ENCODE measurements at regions not wholly inside any gene's neighbourhood (a gene's known extent, or its start where the extent isn't known, plus 50 kb on each side); places are given as distances from the start of the nearest gene placed in this dataset.

DNA sequence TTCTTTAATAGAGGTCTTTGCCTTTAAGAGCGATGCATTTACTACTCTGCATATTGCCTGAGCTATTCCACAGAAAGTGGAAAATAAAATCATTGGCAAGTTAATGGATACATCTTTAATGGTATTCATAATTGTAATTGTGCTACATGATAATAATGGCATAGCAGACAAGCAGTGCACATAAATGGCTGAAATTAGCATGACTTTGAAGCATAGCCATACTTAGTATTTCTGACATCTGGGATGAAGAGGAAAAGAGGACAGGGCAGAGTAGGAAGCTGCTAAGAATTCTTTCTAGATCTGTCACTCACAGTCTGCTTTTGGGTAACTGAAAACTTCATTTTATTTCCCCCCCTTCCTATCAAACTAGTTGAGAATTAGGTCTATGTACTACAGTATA lies 195.0 kb upstream of the NRIP1 start (continued):
- TF ChIP-seq, protein P1, sequence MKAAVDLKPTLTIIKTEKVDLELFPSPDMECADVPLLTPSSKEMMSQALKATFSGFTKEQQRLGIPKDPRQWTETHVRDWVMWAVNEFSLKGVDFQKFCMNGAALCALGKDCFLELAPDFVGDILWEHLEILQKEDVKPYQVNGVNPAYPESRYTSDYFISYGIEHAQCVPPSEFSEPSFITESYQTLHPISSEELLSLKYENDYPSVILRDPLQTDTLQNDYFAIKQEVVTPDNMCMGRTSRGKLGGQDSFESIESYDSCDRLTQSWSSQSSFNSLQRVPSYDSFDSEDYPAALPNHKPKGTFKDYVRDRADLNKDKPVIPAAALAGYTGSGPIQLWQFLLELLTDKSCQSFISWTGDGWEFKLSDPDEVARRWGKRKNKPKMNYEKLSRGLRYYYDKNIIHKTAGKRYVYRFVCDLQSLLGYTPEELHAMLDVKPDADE (IDR thresholded peaks at IDR 0.05): no peak
- TF ChIP-seq, protein P2, sequence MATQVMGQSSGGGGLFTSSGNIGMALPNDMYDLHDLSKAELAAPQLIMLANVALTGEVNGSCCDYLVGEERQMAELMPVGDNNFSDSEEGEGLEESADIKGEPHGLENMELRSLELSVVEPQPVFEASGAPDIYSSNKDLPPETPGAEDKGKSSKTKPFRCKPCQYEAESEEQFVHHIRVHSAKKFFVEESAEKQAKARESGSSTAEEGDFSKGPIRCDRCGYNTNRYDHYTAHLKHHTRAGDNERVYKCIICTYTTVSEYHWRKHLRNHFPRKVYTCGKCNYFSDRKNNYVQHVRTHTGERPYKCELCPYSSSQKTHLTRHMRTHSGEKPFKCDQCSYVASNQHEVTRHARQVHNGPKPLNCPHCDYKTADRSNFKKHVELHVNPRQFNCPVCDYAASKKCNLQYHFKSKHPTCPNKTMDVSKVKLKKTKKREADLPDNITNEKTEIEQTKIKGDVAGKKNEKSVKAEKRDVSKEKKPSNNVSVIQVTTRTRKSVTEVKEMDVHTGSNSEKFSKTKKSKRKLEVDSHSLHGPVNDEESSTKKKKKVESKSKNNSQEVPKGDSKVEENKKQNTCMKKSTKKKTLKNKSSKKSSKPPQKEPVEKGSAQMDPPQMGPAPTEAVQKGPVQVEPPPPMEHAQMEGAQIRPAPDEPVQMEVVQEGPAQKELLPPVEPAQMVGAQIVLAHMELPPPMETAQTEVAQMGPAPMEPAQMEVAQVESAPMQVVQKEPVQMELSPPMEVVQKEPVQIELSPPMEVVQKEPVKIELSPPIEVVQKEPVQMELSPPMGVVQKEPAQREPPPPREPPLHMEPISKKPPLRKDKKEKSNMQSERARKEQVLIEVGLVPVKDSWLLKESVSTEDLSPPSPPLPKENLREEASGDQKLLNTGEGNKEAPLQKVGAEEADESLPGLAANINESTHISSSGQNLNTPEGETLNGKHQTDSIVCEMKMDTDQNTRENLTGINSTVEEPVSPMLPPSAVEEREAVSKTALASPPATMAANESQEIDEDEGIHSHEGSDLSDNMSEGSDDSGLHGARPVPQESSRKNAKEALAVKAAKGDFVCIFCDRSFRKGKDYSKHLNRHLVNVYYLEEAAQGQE (IDR thresholded peaks at IDR 0.05; ENCODE audit: unreplicated experiment): no peak
- TF ChIP-seq STAT1 (IDR thresholded peaks at IDR 0.05; ENCODE audit: unreplicated experiment) (no peak), EZH2 (IDR thresholded peaks at IDR 0.05; ENCODE audit: low read depth, unreplicated experiment) (no peak), ZNF114 (CRISPR knock-in tag; IDR thresholded peaks at IDR 0.05) (no peak)

DNA sequence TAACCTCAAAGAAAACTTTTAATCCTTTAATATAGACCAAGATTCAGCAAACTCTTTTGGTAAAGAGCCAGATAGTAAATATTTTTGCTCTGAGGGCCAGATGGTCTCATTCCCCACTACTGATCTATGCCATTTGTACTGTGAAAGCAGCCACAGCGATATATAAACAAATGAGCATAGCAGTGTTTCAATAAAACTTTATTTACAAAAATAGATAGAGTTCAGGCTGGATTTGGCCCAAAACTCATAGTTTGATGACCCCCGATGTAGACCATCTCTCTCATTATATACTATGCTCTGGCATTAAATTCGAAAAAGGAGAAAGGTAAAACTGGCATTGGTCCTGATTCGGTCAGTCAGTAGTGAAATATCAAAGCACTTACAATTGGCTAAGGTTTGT lies 195.8 kb upstream of the NRIP1 start:
- no peak for DNase-seq (ENCODE audit: low spot score)
- no peaks in the 10 kb centered on the region for H3K4me1 ChIP-seq (ENCODE audit: insufficient read depth)
- no peaks in the 10 kb centered on the region for H4K20me1 ChIP-seq (replicated peaks; ENCODE audit: insufficient read depth)
- H3K4me1 Mint-ChIP-seq: no peaks in the 10 kb centered on the region
- no peak overlapping the region for H3K27ac ChIP-seq (ENCODE audit: low read depth)
- no peak overlapping the region for H3K4me3 Mint-ChIP-seq
- no peaks in the 10 kb centered on the region for H3F3A ChIP-seq (replicated peaks; ENCODE audit: low read depth)
- no peak overlapping the region for H3K4me2 ChIP-seq
- H3K36me3 ChIP-seq (ENCODE audit: insufficient read depth): no peaks in the 10 kb centered on the region
- no peaks in the 10 kb centered on the region for H3K27me3 Mint-ChIP-seq (ENCODE audit: insufficient read depth, low read depth, poor library complexity)
- no peaks in the 10 kb centered on the region for H3K36me3 Mint-ChIP-seq (ENCODE audit: low read depth)
- ATAC-seq: no peak
- H3K9me3 Mint-ChIP-seq: 0 out of 3 replicates have a peak, but pooled peaks cover 5% of the 10 kb centered on the region
- no peak overlapping the region for H3K4me3 ChIP-seq
- no peaks in the 10 kb centered on the region for H3K9me2 ChIP-seq (ENCODE audit: insufficient read depth)
- H3K79me2 ChIP-seq (replicated peaks; ENCODE audit: insufficient read depth): no peaks in the 10 kb centered on the region
- no peak overlapping the region for H3K27ac Mint-ChIP-seq
- no peak overlapping the region for H2AFZ ChIP-seq
- no peaks in the 10 kb centered on the region for H3K27me3 ChIP-seq (ENCODE audit: insufficient read depth)
- TF ChIP-seq, protein P1 (IDR thresholded peaks at IDR 0.05): no peak
- TF ChIP-seq CREB1 (CRISPR knock-in tag; IDR thresholded peaks at IDR 0.05; ENCODE audit: low read depth): no peak
- TF ChIP-seq, protein P2 (IDR thresholded peaks at IDR 0.05; ENCODE audit: unreplicated experiment): no peak
- no peak for TF ChIP-seq ZNF114 (CRISPR knock-in tag; IDR thresholded peaks at IDR 0.05)
- no peak for TF ChIP-seq POLR2AphosphoS5 (IDR thresholded peaks at IDR 0.05; ENCODE audit: low read depth)
- TF ChIP-seq, protein P3, sequence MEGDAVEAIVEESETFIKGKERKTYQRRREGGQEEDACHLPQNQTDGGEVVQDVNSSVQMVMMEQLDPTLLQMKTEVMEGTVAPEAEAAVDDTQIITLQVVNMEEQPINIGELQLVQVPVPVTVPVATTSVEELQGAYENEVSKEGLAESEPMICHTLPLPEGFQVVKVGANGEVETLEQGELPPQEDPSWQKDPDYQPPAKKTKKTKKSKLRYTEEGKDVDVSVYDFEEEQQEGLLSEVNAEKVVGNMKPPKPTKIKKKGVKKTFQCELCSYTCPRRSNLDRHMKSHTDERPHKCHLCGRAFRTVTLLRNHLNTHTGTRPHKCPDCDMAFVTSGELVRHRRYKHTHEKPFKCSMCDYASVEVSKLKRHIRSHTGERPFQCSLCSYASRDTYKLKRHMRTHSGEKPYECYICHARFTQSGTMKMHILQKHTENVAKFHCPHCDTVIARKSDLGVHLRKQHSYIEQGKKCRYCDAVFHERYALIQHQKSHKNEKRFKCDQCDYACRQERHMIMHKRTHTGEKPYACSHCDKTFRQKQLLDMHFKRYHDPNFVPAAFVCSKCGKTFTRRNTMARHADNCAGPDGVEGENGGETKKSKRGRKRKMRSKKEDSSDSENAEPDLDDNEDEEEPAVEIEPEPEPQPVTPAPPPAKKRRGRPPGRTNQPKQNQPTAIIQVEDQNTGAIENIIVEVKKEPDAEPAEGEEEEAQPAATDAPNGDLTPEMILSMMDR (conservative IDR thresholded peaks at IDR 0.05; ENCODE audit: low read depth in 2 of 2): no peak
- no peak for TF ChIP-seq JUNB (IDR thresholded peaks at IDR 0.05; ENCODE audit: unreplicated experiment)

Measured in GM23338 (cell line).